ENCODE measurements at regions not wholly inside any gene's neighbourhood (a gene's known extent, or its start where the extent isn't known, plus 50 kb on each side); places are given as distances from the start of the nearest gene placed in this dataset.

DNA sequence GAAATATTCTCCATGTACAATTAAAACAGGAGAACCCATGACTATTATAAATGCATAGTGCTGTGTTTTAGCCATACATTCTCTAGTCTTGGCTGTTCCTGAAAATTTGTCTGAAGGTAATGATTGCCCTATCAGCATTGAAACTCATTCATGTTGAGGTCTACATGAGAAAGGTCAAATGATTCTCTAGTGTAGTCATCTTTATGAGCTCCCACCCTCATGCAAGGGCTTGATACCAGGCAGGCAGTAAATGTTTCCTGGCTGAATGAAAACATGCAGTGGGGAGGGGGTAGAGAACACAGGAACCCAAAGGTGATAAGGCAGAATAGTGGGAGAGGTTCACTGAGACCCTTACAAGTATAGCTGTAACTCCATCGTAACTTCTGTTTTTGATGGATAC lies 424.3 kb downstream of the COG6 start:
- TF ChIP-seq TAF1 (IDR thresholded peaks at IDR 0.05; ENCODE audit: borderline replicate concordance, insufficient read depth, low read length) (no peak), POLR2AphosphoS5 (IDR thresholded peaks at IDR 0.05; ENCODE audit: low read depth, low read length) (no peak), SIN3A (IDR thresholded peaks at IDR 0.05; ENCODE audit: borderline replicate concordance, insufficient read depth, low read length) (no peak), FOXP2 (optimal IDR thresholded peaks at IDR 0.05; ENCODE audit: borderline replicate concordance, extremely low read depth, extremely low read length, insufficient read depth) (no peak)
- TF ChIP-seq, protein P1, sequence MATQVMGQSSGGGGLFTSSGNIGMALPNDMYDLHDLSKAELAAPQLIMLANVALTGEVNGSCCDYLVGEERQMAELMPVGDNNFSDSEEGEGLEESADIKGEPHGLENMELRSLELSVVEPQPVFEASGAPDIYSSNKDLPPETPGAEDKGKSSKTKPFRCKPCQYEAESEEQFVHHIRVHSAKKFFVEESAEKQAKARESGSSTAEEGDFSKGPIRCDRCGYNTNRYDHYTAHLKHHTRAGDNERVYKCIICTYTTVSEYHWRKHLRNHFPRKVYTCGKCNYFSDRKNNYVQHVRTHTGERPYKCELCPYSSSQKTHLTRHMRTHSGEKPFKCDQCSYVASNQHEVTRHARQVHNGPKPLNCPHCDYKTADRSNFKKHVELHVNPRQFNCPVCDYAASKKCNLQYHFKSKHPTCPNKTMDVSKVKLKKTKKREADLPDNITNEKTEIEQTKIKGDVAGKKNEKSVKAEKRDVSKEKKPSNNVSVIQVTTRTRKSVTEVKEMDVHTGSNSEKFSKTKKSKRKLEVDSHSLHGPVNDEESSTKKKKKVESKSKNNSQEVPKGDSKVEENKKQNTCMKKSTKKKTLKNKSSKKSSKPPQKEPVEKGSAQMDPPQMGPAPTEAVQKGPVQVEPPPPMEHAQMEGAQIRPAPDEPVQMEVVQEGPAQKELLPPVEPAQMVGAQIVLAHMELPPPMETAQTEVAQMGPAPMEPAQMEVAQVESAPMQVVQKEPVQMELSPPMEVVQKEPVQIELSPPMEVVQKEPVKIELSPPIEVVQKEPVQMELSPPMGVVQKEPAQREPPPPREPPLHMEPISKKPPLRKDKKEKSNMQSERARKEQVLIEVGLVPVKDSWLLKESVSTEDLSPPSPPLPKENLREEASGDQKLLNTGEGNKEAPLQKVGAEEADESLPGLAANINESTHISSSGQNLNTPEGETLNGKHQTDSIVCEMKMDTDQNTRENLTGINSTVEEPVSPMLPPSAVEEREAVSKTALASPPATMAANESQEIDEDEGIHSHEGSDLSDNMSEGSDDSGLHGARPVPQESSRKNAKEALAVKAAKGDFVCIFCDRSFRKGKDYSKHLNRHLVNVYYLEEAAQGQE (IDR thresholded peaks at IDR 0.05; ENCODE audit: insufficient read depth in 1 of 2, low read depth in 2 of 2, low read length in 2 of 2) = no peak

DNA sequence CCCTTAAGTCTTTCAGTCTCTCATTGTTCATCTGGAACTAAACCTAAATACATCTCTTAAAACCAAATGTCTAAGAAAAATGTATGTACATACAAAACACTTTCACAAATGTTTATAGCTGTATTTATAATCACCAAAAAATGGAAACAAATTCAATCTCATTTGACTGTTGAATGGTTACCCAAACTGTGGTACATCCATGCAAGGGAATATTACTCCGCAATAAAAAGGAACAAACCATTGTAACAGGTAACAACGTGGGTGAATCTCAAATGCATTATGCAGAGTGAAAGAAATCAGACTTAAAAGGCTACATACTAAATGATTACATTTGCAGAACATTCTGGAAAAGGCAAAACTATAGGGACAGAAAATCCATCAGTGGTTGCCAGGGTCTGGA lies 425.2 kb downstream of the COG6 start:
- TF ChIP-seq FOXP2 (optimal IDR thresholded peaks at IDR 0.05; ENCODE audit: borderline replicate concordance, extremely low read depth, extremely low read length, insufficient read depth) (no peak), TAF1 (IDR thresholded peaks at IDR 0.05; ENCODE audit: borderline replicate concordance, insufficient read depth, low read length) (no peak), POLR2AphosphoS5 (IDR thresholded peaks at IDR 0.05; ENCODE audit: low read depth, low read length) (no peak)

DNA sequence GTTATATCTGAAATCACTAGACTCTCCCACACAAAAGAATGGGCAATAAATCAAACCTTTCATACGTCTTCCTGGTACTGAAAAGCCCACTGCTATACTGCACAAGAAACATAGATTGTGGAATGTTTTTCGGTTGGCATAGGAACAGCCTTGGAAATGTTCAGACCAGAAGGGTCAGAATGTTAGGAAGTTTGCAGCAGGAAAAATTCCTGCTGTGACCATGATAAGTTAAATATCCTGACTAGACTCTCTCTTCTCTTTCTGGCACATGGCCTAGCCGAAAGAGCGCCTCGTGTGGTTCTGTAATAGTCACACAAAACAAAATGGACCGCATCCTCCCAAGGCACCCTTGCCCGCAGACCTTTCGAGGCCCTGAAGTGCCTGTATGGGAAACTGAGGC lies 427.2 kb downstream of the COG6 start:
- no peak for TF ChIP-seq TAF1 (IDR thresholded peaks at IDR 0.05; ENCODE audit: borderline replicate concordance, insufficient read depth, low read length)
- no peak for TF ChIP-seq FOXP2 (optimal IDR thresholded peaks at IDR 0.05; ENCODE audit: borderline replicate concordance, extremely low read depth, extremely low read length, insufficient read depth)
- TF ChIP-seq SIN3A (IDR thresholded peaks at IDR 0.05; ENCODE audit: borderline replicate concordance, insufficient read depth, low read length) = no peak
- TF ChIP-seq, protein P1 (IDR thresholded peaks at IDR 0.05; ENCODE audit: insufficient read depth in 1 of 2, low read depth in 2 of 2, low read length in 2 of 2) = no peak
- TF ChIP-seq POLR2AphosphoS5 (IDR thresholded peaks at IDR 0.05; ENCODE audit: low read depth, low read length) = no peak

DNA sequence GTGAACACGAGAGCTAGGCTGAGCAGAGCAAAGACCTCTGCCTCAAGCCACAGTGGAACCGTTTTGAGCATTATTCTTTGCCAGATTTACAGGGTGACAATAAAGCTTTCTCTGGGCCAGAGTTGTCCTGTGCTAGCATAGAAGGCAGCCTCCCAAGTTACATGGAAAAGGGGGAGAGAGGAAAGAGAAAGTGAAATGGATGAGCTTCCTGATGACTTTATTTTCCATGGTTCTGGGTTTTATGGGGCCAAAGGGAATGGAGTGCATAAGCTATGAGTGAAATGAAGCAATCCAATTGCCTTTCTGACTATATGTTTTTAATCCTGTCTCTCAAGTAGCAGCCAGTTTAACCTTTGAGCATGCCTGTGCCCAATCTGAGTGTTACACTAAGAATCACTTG lies 428.4 kb downstream of the COG6 start:
- no peak for TF ChIP-seq SIN3A (IDR thresholded peaks at IDR 0.05; ENCODE audit: borderline replicate concordance, insufficient read depth, low read length)
- no peak for TF ChIP-seq TAF1 (IDR thresholded peaks at IDR 0.05; ENCODE audit: borderline replicate concordance, insufficient read depth, low read length)
- TF ChIP-seq POLR2AphosphoS5 (IDR thresholded peaks at IDR 0.05; ENCODE audit: low read depth, low read length) = no peak
- no peak for TF ChIP-seq FOXP2 (optimal IDR thresholded peaks at IDR 0.05; ENCODE audit: borderline replicate concordance, extremely low read depth, extremely low read length, insufficient read depth)
- TF ChIP-seq, protein P1 (IDR thresholded peaks at IDR 0.05; ENCODE audit: insufficient read depth in 1 of 2, low read depth in 2 of 2, low read length in 2 of 2) = no peak

DNA sequence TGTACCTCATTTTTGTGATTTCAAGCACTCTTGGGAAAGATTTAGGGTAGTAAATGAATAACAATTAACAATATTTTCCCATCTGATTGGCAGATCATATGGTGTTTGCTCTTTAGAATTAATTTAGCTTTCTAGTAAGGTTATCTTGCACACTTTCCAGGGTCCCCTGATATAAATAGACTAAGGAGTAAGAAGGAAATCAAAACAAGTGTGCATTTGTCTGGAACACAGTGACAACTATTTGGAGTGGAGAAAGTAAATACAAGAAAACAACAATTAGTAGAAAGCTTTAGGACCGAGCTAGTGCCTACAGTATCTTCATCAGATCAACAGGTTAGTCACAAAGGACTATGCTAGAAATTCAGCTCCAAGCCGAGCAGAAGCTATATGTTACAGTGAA lies 429.5 kb downstream of the COG6 start:
- TF ChIP-seq SIN3A (IDR thresholded peaks at IDR 0.05; ENCODE audit: borderline replicate concordance, insufficient read depth, low read length) = no peak
- no peak for TF ChIP-seq TAF1 (IDR thresholded peaks at IDR 0.05; ENCODE audit: borderline replicate concordance, insufficient read depth, low read length)
- TF ChIP-seq FOXP2 (optimal IDR thresholded peaks at IDR 0.05; ENCODE audit: borderline replicate concordance, extremely low read depth, extremely low read length, insufficient read depth) = no peak
- TF ChIP-seq POLR2AphosphoS5 (IDR thresholded peaks at IDR 0.05; ENCODE audit: low read depth, low read length) = no peak
- TF ChIP-seq, protein P1 (IDR thresholded peaks at IDR 0.05; ENCODE audit: insufficient read depth in 1 of 2, low read depth in 2 of 2, low read length in 2 of 2) = no peak

Measured in PFSK-1 (cell line).